Neural cell (in vitro differentiated cells): ENCODE measurements at regions not wholly inside any gene's neighbourhood (a gene's known extent, or its start where the extent isn't known, plus 50 kb on each side); places are given as distances from the start of the nearest gene placed in this dataset.

Experiments
- H2AFZ ChIP-seq: fragments of 200-600, 300-800 bp; sonication (generic), shearing (Covaris generic); 2 replicates; pipeline ENCODE4 v1.6.0; 2014; ENCODE audit warnings: low read depth, mild to moderate bottlenecking, antibody characterized with exemption, low read length, moderate library complexity
- H3F3A ChIP-seq: fragments of 200-600 bp; shearing (Covaris generic); 2 replicates; pipeline ENCODE4 v1.6.1; 2016; ENCODE audit warnings: mild to moderate bottlenecking, moderate library complexity, mixed read lengths, antibody characterized with exemption, low read length; ENCODE audit not compliant: insufficient read depth, poor library complexity, severe bottlenecking
- H3K27ac ChIP-seq: fragments of 200-600, 300-800 bp; sonication (generic), shearing (Covaris generic); 2 replicates; pipeline ENCODE4 v1.5.1; 2014; ENCODE audit warnings: mild to moderate bottlenecking, low read length, moderate library complexity
- H3K27me3 ChIP-seq: fragments of 300-800, 200-600 bp; sonication (generic), shearing (Covaris generic); 2 replicates; pipeline ENCODE4 v1.6.0; 2014; ENCODE audit warnings: mild to moderate bottlenecking, low read depth, low read length, moderate library complexity; ENCODE audit not compliant: insufficient read depth
- H3K36me3 ChIP-seq: fragments of 300-800, 200-600 bp; sonication (generic), shearing (Covaris generic); 2 replicates; pipeline ENCODE4 v1.5.1; 2014; ENCODE audit warnings: mild to moderate bottlenecking, antibody characterized with exemption, low read length, moderate library complexity; ENCODE audit not compliant: insufficient read depth
- H3K4me2 ChIP-seq: fragments of 300-800, 200-600 bp; sonication (generic), shearing (Covaris generic); 2 replicates; pipeline ENCODE4 v1.6.0; 2014; ENCODE audit warnings: mild to moderate bottlenecking, low read length
- H3K4me3 ChIP-seq: fragments of 300-800, 200-600 bp; sonication (generic), shearing (Covaris generic); 2 replicates; pipeline ENCODE4 v1.5.1; 2014; ENCODE audit warnings: mild to moderate bottlenecking, low read length, moderate library complexity
- H3K79me2 ChIP-seq: fragments of 200-600 bp; shearing (Covaris generic); replicated peaks from 2 replicates; pipeline ENCODE4 v1.6.0; 2014; ENCODE audit warnings: mild to moderate bottlenecking, low read length, moderate library complexity; ENCODE audit not compliant: insufficient read depth
- H3K9ac ChIP-seq: fragments of 300-800, 200-600 bp; sonication (generic), shearing (Covaris generic); 2 replicates; pipeline ENCODE4 v1.6.1; 2016; ENCODE audit warnings: mild to moderate bottlenecking, low read length, mixed read lengths
- H3K9me2 ChIP-seq: fragments of 200-600 bp; shearing (Covaris generic); 2 replicates; pipeline ENCODE4 v1.6.1; 2016; ENCODE audit warnings: mild to moderate bottlenecking, low read length, mixed read lengths; ENCODE audit not compliant: insufficient read depth
- H3K9me3 ChIP-seq: fragments of 200-600, 300-800 bp; sonication (generic), shearing (Covaris generic); 2 replicates; pipeline ENCODE4 v1.6.1; 2016; ENCODE audit warnings: mild to moderate bottlenecking, mixed run types, low read length, moderate library complexity, mixed read lengths
- H4K20me1 ChIP-seq: fragments of 200-600 bp; shearing (Covaris generic); 2 replicates; pipeline ENCODE4 v1.6.1; 2016; ENCODE audit warnings: mild to moderate bottlenecking, mixed run types; ENCODE audit not compliant: insufficient read depth
- EP300 ChIP-seq: fragments of 450-650 bp; conservative IDR thresholded peaks from 2 replicates; pipeline ENCODE4 v1.6.1; 2014; ENCODE audit warnings: antibody characterized with exemption, mild to moderate bottlenecking, moderate library complexity; ENCODE audit not compliant: poor library complexity, severe bottlenecking
- EZH2 ChIP-seq: fragments of 200-600, 300-800 bp; shearing (Covaris generic), sonication (generic); IDR thresholded peaks from 2 replicates; pipeline ENCODE4 v1.6.1; 2014; ENCODE audit warnings: antibody characterized with exemption, low read length, borderline replicate concordance, mild to moderate bottlenecking; ENCODE audit not compliant: insufficient read depth, poor library complexity, severe bottlenecking
- MXI1 ChIP-seq: fragments of 450-650 bp; conservative IDR thresholded peaks from 2 replicates; pipeline ENCODE4 v1.6.1; 2014; ENCODE audit warnings: antibody characterized with exemption, mild to moderate bottlenecking; ENCODE audit not compliant: poor library complexity, severe bottlenecking
- POLR2AphosphoS5 ChIP-seq: IDR thresholded peaks from 2 replicates; pipeline ENCODE4 v1.6.1; 2012
- RAD21 ChIP-seq: fragments of 450-650 bp; conservative IDR thresholded peaks from 2 replicates; pipeline ENCODE4 v1.6.1; 2014; ENCODE audit warnings: antibody characterized with exemption, mild to moderate bottlenecking, moderate library complexity
- SMC3 ChIP-seq: fragments of 450-650 bp; conservative IDR thresholded peaks from 2 replicates; pipeline ENCODE4 v1.6.1; 2014; ENCODE audit warnings: antibody characterized with exemption, mild to moderate bottlenecking, moderate library complexity; ENCODE audit not compliant: poor library complexity
- TAF1 ChIP-seq: IDR thresholded peaks from 2 replicates; pipeline ENCODE4 v1.6.1; 2012; ENCODE audit warnings: low read depth
- TF ChIP-seq, protein P1 (sequence below): IDR thresholded peaks from 2 replicates; pipeline ENCODE4 v1.6.1; 2012; ENCODE audit warnings: borderline replicate concordance
- TF ChIP-seq, protein P2 (sequence below): fragments of 450-650 bp; IDR thresholded peaks from 2 replicates; pipeline ENCODE4 v1.5.1; 2014; ENCODE audit warnings: antibody characterized with exemption, mild to moderate bottlenecking, moderate library complexity; ENCODE audit not compliant: poor library complexity, severe bottlenecking

DNA sequence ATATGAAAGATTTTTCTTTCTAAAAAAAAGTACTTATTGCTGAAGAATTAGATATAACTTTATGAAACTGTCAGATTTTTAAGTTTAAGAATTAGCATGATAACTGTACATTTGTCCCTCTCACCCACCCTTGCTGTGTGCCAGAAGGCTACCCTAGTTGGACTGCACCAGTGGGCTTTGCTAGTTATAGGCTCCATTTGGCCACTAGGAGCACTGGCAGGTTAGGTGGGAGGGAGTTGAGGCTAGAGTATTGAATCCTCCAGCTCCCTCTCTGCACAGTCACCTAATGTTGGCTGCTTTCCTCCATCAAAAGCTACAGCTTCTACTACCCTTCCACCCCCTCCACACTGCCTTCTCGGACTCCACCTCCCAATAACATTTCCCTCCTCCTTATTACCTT, 84.2 kb downstream of the TASL start:
- H3K36me3 ChIP-seq, result no peaks in the 10 kb centered on the region
- no peak overlapping the region for H2AFZ ChIP-seq
- no peaks in the 10 kb centered on the region for H3K79me2 ChIP-seq
- no peaks in the 10 kb centered on the region for H3F3A ChIP-seq
- no peak overlapping the region for H3K4me3 ChIP-seq
- no peaks in the 10 kb centered on the region for H3K27me3 ChIP-seq
- no peaks in the 10 kb centered on the region for H4K20me1 ChIP-seq
- no peak overlapping the region for H3K9ac ChIP-seq
- H3K27ac ChIP-seq, result no peak overlapping the region
- no peak overlapping the region for H3K4me2 ChIP-seq
- no peak for TF ChIP-seq TAF1
- TF ChIP-seq, protein P1, sequence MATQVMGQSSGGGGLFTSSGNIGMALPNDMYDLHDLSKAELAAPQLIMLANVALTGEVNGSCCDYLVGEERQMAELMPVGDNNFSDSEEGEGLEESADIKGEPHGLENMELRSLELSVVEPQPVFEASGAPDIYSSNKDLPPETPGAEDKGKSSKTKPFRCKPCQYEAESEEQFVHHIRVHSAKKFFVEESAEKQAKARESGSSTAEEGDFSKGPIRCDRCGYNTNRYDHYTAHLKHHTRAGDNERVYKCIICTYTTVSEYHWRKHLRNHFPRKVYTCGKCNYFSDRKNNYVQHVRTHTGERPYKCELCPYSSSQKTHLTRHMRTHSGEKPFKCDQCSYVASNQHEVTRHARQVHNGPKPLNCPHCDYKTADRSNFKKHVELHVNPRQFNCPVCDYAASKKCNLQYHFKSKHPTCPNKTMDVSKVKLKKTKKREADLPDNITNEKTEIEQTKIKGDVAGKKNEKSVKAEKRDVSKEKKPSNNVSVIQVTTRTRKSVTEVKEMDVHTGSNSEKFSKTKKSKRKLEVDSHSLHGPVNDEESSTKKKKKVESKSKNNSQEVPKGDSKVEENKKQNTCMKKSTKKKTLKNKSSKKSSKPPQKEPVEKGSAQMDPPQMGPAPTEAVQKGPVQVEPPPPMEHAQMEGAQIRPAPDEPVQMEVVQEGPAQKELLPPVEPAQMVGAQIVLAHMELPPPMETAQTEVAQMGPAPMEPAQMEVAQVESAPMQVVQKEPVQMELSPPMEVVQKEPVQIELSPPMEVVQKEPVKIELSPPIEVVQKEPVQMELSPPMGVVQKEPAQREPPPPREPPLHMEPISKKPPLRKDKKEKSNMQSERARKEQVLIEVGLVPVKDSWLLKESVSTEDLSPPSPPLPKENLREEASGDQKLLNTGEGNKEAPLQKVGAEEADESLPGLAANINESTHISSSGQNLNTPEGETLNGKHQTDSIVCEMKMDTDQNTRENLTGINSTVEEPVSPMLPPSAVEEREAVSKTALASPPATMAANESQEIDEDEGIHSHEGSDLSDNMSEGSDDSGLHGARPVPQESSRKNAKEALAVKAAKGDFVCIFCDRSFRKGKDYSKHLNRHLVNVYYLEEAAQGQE, result no peak
- TF ChIP-seq MXI1, result no peak
- TF ChIP-seq RAD21, result no peak
- no peak for TF ChIP-seq POLR2AphosphoS5
- TF ChIP-seq, protein P2, sequence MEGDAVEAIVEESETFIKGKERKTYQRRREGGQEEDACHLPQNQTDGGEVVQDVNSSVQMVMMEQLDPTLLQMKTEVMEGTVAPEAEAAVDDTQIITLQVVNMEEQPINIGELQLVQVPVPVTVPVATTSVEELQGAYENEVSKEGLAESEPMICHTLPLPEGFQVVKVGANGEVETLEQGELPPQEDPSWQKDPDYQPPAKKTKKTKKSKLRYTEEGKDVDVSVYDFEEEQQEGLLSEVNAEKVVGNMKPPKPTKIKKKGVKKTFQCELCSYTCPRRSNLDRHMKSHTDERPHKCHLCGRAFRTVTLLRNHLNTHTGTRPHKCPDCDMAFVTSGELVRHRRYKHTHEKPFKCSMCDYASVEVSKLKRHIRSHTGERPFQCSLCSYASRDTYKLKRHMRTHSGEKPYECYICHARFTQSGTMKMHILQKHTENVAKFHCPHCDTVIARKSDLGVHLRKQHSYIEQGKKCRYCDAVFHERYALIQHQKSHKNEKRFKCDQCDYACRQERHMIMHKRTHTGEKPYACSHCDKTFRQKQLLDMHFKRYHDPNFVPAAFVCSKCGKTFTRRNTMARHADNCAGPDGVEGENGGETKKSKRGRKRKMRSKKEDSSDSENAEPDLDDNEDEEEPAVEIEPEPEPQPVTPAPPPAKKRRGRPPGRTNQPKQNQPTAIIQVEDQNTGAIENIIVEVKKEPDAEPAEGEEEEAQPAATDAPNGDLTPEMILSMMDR, result no peak
- no peak for TF ChIP-seq EZH2
- no peak for TF ChIP-seq EP300
- no peak for TF ChIP-seq SMC3
- no peaks in the 10 kb centered on the region for H3K9me3 ChIP-seq
- H3K9me2 ChIP-seq, result no peaks in the 10 kb centered on the region

DNA sequence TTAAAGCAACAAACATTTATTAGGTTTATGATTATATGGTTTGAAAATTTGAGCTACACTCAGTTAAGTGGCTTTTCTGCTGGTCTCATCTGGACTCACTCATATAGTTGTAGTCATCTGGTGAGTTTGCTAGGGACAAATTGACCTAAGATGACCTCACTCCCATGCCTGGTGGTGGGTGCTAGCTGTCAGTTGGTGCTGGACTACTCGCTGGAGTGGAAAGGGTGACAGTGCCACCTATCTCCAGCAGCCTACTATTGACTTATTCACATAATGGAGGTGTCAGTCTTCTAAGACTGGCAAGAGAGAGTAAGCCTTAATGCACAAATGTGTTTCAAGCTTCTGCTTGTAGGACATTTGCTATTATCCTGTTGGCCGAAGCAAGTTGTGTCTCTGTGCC, 88.2 kb downstream of the TASL start:
- Histone ChIP-seq H3K4me2 (no peak overlapping the region), H3F3A (no peaks in the 10 kb centered on the region), H3K4me3 (no peak overlapping the region), H3K9ac (no peak overlapping the region), H3K79me2 (no peaks in the 10 kb centered on the region), H3K27me3 (no peaks in the 10 kb centered on the region), H3K27ac (no peak overlapping the region), H2AFZ (no peak overlapping the region), H3K9me3 (no peaks in the 10 kb centered on the region), H4K20me1 (no peaks in the 10 kb centered on the region), H3K36me3 (no peaks in the 10 kb centered on the region), H3K9me2 (no peaks in the 10 kb centered on the region)
- no peak for TF ChIP-seq EZH2
- no peak for TF ChIP-seq EP300
- TF ChIP-seq SMC3, result no peak
- TF ChIP-seq, protein P1, result no peak
- no peak for TF ChIP-seq POLR2AphosphoS5
- no peak for TF ChIP-seq RAD21
- TF ChIP-seq MXI1, result no peak
- no peak for TF ChIP-seq TAF1
- TF ChIP-seq, protein P2, result no peak
